IMR-90 (cell line): ENCODE measurements at regions not wholly inside any gene's neighbourhood (a gene's known extent, or its start where the extent isn't known, plus 50 kb on each side); places are given as distances from the start of the nearest gene placed in this dataset.

Experiments used
- ATAC-seq: fragments of 200-7000 bp; cut with Tn5 transposase; 2 replicates; pipeline ENCODE4 v1.9.1; 2020; ENCODE audit warnings: low read depth, mild to moderate bottlenecking, moderate library complexity
- BruUV-seq: library from RNA; stranded (reverse); fragments of 400-500 nt; replicated peaks from 2 replicates; lab custom pipeline; 2021; lab: Mats Ljungman, UMichigan
- CTCF ChIA-PET: fragments of 300-600 bp; formaldehyde crosslinking; extraction: SDS; loops from one replicate; lab custom pipeline; 2021; ENCODE audit warnings: antibody characterized with exemption; lab: Yijun Ruan, JAX
- POLR2A ChIA-PET: fragments of 300-600 bp; sonication (Branson Sonifier 250); formaldehyde crosslinking; loops from one replicate; lab custom pipeline; 2022; ENCODE audit warnings: antibody characterized with exemption; ENCODE audit not compliant: unreplicated experiment; lab: Charles Lee
- DNase-seq: peaks from one replicate; pipeline ENCODE4 v3.0.0; 2013
- H2AFZ ChIP-seq: replicated peaks from 2 replicates; pipeline ENCODE3; 2013; ENCODE audit warnings: low read length, mild to moderate bottlenecking; ENCODE audit not compliant: poor library complexity
- H2AK5ac ChIP-seq: 2 replicates; pipeline ENCODE4 v1.6.1; 2013; ENCODE audit warnings: low read depth, low read length, inconsistent platforms
- H2AK9ac ChIP-seq: replicated peaks from 2 replicates; pipeline ENCODE3; 2013; ENCODE audit warnings: mild to moderate bottlenecking, low read depth, low read length, moderate library complexity; ENCODE audit not compliant: poor library complexity
- H2BK120ac ChIP-seq: 2 replicates; pipeline ENCODE4 v1.6.1; 2013; ENCODE audit warnings: low read depth, low read length, inconsistent platforms
- H2BK15ac ChIP-seq: 3 replicates; pipeline ENCODE4 v1.6.1; 2013; ENCODE audit warnings: low read depth, low read length, inconsistent platforms
- H2BK20ac ChIP-seq: 2 replicates; pipeline ENCODE4 v1.6.1; 2013; ENCODE audit warnings: low read depth, mild to moderate bottlenecking, inconsistent platforms, low read length, moderate library complexity
- H2BK5ac ChIP-seq: 2 replicates; pipeline ENCODE4 v1.6.1; 2013; ENCODE audit warnings: mild to moderate bottlenecking, low read depth, low read length, inconsistent platforms; ENCODE audit not compliant: poor library complexity, severe bottlenecking
- H3K14ac ChIP-seq: replicated peaks from 2 replicates; pipeline ENCODE4 v1.6.1; 2013; ENCODE audit warnings: low read depth, low read length, inconsistent platforms
- H3K18ac ChIP-seq: 2 replicates; pipeline ENCODE4 v1.6.1; 2013; ENCODE audit warnings: low read depth, low read length, control low read depth
- H3K23ac ChIP-seq: 2 replicates; pipeline ENCODE4 v1.6.1; 2013; ENCODE audit warnings: low read depth, low read length, inconsistent platforms
- H3K27ac ChIP-seq: 2 replicates; pipeline ENCODE4 v1.5.1; 2013; ENCODE audit warnings: mild to moderate bottlenecking, control low read depth, low read length; ENCODE audit not compliant: insufficient read depth
- H3K27me3 ChIP-seq: 2 replicates; pipeline ENCODE4 v1.6.1; 2013; ENCODE audit warnings: low read length; ENCODE audit not compliant: control insufficient read depth, insufficient read depth
- H3K36me3 ChIP-seq: 2 replicates; pipeline ENCODE4 v1.6.1; 2013; ENCODE audit warnings: low read length, mixed read lengths; ENCODE audit not compliant: control insufficient read depth, insufficient read depth
- H3K4ac ChIP-seq: 2 replicates; pipeline ENCODE4 v1.6.1; 2013; ENCODE audit warnings: low read depth, low read length, inconsistent platforms
- H3K4me1 ChIP-seq: 2 replicates; pipeline ENCODE4 v1.6.1; 2013; ENCODE audit warnings: low read length, mixed read lengths; ENCODE audit not compliant: control insufficient read depth, insufficient read depth
- H3K4me2 ChIP-seq: 2 replicates; pipeline ENCODE4 v1.6.1; 2013; ENCODE audit warnings: low read depth, mild to moderate bottlenecking, control low read depth, low read length, moderate library complexity
- H3K4me3 ChIP-seq: 2 replicates; pipeline ENCODE4 v1.5.1; 2013; ENCODE audit warnings: low read depth, mild to moderate bottlenecking, control low read depth, low read length, moderate library complexity; ENCODE audit not compliant: insufficient read depth
- H3K56ac ChIP-seq: 2 replicates; pipeline ENCODE4 v1.6.1; 2013; ENCODE audit warnings: low read length, inconsistent platforms; ENCODE audit not compliant: insufficient read depth; ENCODE audit errors: extremely low read depth
- H3K79me1 ChIP-seq, 2 experiments: 2 replicates each; pipeline ENCODE4 v1.6.1; 2013; ENCODE audit warnings: low read length in 2 of 2, inconsistent platforms in 1 of 2, low read depth in 1 of 2
- H3K9ac ChIP-seq: 2 replicates; pipeline ENCODE4 v1.6.1; 2013; ENCODE audit warnings: low read depth, low read length, control low read depth
- H3K9me1 ChIP-seq: 2 replicates; pipeline ENCODE4 v1.6.1; 2013; ENCODE audit warnings: low read length, inconsistent platforms; ENCODE audit not compliant: insufficient read depth
- H3K9me3 ChIP-seq: 2 replicates; pipeline ENCODE4 v1.6.1; 2013; ENCODE audit warnings: low read length; ENCODE audit not compliant: control insufficient read depth, insufficient read depth
- H4K20me1 ChIP-seq: 2 replicates; pipeline ENCODE4 v1.6.1; 2013; ENCODE audit warnings: low read length, inconsistent platforms; ENCODE audit not compliant: insufficient read depth
- H4K5ac ChIP-seq: 2 replicates; pipeline ENCODE4 v1.6.1; 2013; ENCODE audit warnings: mild to moderate bottlenecking, low read depth, low read length, control low read depth
- H4K8ac ChIP-seq, 2 experiments: 2 replicates each; pipeline ENCODE4 v1.6.1; 2013; ENCODE audit warnings: low read depth in 2 of 2, low read length in 2 of 2, control low read depth in 1 of 2, inconsistent platforms in 1 of 2
- H4K91ac ChIP-seq: 2 replicates; pipeline ENCODE4 v1.6.1; 2013; ENCODE audit warnings: low read depth, low read length, inconsistent platforms; ENCODE audit not compliant: insufficient read depth
- BHLHE40 ChIP-seq: fragments of 150-350 bp; IDR thresholded peaks from 2 replicates; pipeline ENCODE4 v1.6.1; 2016; ENCODE audit warnings: mild to moderate bottlenecking, low read depth, low read length
- CEBPB ChIP-seq: IDR thresholded peaks from 2 replicates; pipeline ENCODE4 v1.6.1; 2012; ENCODE audit warnings: low read depth, low read length, improper control_type of control experiment
- FOS ChIP-seq: fragments of 150-350 bp; IDR thresholded peaks from 2 replicates; pipeline ENCODE4 v1.6.1; 2016; ENCODE audit warnings: low read depth, low read length
- MAZ ChIP-seq: IDR thresholded peaks from 2 replicates; pipeline ENCODE4 v1.6.1; 2012; ENCODE audit warnings: low read depth, mild to moderate bottlenecking, low read length, improper control_type of control experiment, moderate library complexity, borderline replicate concordance
- MXI1 ChIP-seq: IDR thresholded peaks from 2 replicates; pipeline ENCODE4 v1.6.1; 2012; ENCODE audit warnings: low read depth, mild to moderate bottlenecking, low read length, moderate library complexity, borderline replicate concordance
- POLR2A ChIP-seq: IDR thresholded peaks from 2 replicates; pipeline ENCODE4 v1.6.1; 2012; ENCODE audit warnings: mild to moderate bottlenecking, low read depth, low read length
- RAD21 ChIP-seq: IDR thresholded peaks from 2 replicates; pipeline ENCODE4 v1.6.1; 2012; ENCODE audit warnings: low read length, improper control_type of control experiment
- RFX5 ChIP-seq: IDR thresholded peaks from 2 replicates; pipeline ENCODE4 v1.8.0; 2012; ENCODE audit warnings: low read depth, mild to moderate bottlenecking, low read length, moderate library complexity
- WGBS, 2 experiments: methylation state at CpG; one replicate each; pipeline versions ENCODE4 v1.1.5 to v1.1.7; 2013; ENCODE audit warnings: missing lambda C conversion rate in 2 of 2; ENCODE audit not compliant: insufficient read length in 1 of 2; ENCODE audit errors: extremely low coverage in 2 of 2; 5-methylcytosine and 5-hydroxymethylcytosine counted together
- dilution Hi-C: fragments of 300-500 bp; cut with HindIII; formaldehyde crosslinking; loops from one replicate; pipeline ENCODE4 v1.14.3; 2018; ENCODE audit warnings: low sequenced_read_pairs; ENCODE audit not compliant: unreplicated experiment
- in situ Hi-C: fragments of 300-500 bp; cut with MboI; formaldehyde crosslinking; loops from 3 replicates; pipeline ENCODE4 v1.14.3; 2019; ENCODE audit warnings: low sequenced_read_pairs, inconsistent platforms, mixed read lengths
- intact Hi-C: fragments of 100-400 bp; cut with micrococcal nuclease; formaldehyde crosslinking; loops from 2 replicates; pipeline ENCODE4 v1.10.0; 2022
- TF ChIP-seq, protein P1 (sequence below): conservative IDR thresholded peaks from 2 replicates; pipeline ENCODE4 v1.5.1; 2012; ENCODE audit warnings: mild to moderate bottlenecking, low read depth, low read length, improper control_type of control experiment

DNA sequence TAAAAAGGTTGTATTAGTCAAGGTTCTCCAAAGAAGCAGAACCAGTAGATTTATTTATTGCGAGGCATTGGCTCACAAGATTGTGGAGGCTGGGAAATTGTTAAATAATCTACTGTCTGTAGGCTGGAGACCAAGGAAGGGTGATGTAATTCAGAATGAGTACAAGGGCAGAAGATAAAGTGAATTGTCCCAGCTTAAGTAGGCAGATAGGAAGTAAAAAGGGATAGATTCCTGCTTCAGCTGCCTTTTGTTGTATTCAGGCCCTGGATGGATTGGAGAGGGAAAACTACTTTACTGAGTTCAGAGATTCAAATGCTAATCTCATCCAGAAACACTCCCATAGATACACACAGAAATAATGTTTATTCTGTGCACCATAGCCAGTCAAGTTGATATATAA is 301.1 kb downstream of the CYLC2 start:
- WGBS, 2 experiments: 60% methylated on average over 1 of the region's 1 CpG; no CpG with 5 or more reads in 1 of the 2 experiments
- intact Hi-C loops: no loop called here
- ATAC-seq (no peak), DNase-seq (no peak)
- no peaks in the 10 kb centered on the region for H3K27me3 ChIP-seq
- H2BK20ac ChIP-seq: no peak overlapping the region
- no peak overlapping the region for H3K14ac ChIP-seq
- H3K4ac ChIP-seq: no peak overlapping the region
- H3K9me1 ChIP-seq: no peaks in the 10 kb centered on the region
- CTCF ChIA-PET: no interaction called here
- in situ Hi-C loops: no loop called here
- peaks cover 8% of the 10 kb centered on the region for H3K9me3 ChIP-seq
- no peak overlapping the region for H3K27ac ChIP-seq
- no peak overlapping the region for H2BK15ac ChIP-seq
- H3K4me3 ChIP-seq: no peak overlapping the region
- H2BK5ac ChIP-seq: no peak overlapping the region
- H3K18ac ChIP-seq: no peak overlapping the region
- dilution Hi-C loops: no loop called here
- POLR2A ChIA-PET: no interaction called here
- H4K91ac ChIP-seq: no peak overlapping the region
- no peaks in the 10 kb centered on the region for H3K79me1 ChIP-seq
- H3K4me1 ChIP-seq: no peaks in the 10 kb centered on the region
- no peak overlapping the region for H3K56ac ChIP-seq
- H4K5ac ChIP-seq: no peak overlapping the region
- no peaks in the 10 kb centered on the region for H4K20me1 ChIP-seq
- no peak overlapping the region for H2AK9ac ChIP-seq
- no peak overlapping the region for H2AFZ ChIP-seq
- H2BK120ac ChIP-seq: no peak overlapping the region
- no peak overlapping the region for H3K23ac ChIP-seq
- H3K9ac ChIP-seq: no peak overlapping the region
- H3K36me3 ChIP-seq: no peaks in the 10 kb centered on the region
- H2AK5ac ChIP-seq: no peak overlapping the region
- no TSS peak for BruUV-seq
- no peak overlapping the region for H3K4me2 ChIP-seq
- TF ChIP-seq RFX5 (no peak), BHLHE40 (no peak), POLR2A (no peak), MAZ (no peak), CEBPB (no peak), FOS (no peak), MXI1 (no peak), RAD21 (no peak)
- TF ChIP-seq, protein P1, sequence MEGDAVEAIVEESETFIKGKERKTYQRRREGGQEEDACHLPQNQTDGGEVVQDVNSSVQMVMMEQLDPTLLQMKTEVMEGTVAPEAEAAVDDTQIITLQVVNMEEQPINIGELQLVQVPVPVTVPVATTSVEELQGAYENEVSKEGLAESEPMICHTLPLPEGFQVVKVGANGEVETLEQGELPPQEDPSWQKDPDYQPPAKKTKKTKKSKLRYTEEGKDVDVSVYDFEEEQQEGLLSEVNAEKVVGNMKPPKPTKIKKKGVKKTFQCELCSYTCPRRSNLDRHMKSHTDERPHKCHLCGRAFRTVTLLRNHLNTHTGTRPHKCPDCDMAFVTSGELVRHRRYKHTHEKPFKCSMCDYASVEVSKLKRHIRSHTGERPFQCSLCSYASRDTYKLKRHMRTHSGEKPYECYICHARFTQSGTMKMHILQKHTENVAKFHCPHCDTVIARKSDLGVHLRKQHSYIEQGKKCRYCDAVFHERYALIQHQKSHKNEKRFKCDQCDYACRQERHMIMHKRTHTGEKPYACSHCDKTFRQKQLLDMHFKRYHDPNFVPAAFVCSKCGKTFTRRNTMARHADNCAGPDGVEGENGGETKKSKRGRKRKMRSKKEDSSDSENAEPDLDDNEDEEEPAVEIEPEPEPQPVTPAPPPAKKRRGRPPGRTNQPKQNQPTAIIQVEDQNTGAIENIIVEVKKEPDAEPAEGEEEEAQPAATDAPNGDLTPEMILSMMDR: no peak
- H4K8ac ChIP-seq: no peak overlapping the region
